Liver (tissue), 8 donors: ENCODE measurements at regions not wholly inside any gene's neighbourhood (a gene's known extent, or its start where the extent isn't known, plus 50 kb on each side); places are given as distances from the start of the nearest gene placed in this dataset.
A peak's percentile ranks its signal among the peaks of the same experiment; 100 is the strongest.

ENCODE experiments used
- DNase-seq: peaks from one replicate; pipeline ENCODE4 v3.0.0-alpha.2; 2017; ENCODE audit warnings: low spot score
- H3K27ac ChIP-seq, 2 donors: one replicate each; pipeline ENCODE4 v1.7.0; 2013; ENCODE audit warnings: inconsistent platforms in 2 of 2, low read length in 2 of 2, control low read depth in 1 of 2, low read depth in 1 of 2, mild to moderate bottlenecking in 1 of 2
- H3K27me3 ChIP-seq, 4 donors: one replicate each; pipeline versions ENCODE4 v1.6.1 to v1.7.0; 2013; ENCODE audit warnings: low read length in 3 of 4, inconsistent platforms in 1 of 4, mild to moderate bottlenecking in 1 of 4, moderate library complexity in 1 of 4; ENCODE audit not compliant: control insufficient read depth in 4 of 4, insufficient read depth in 4 of 4
- H3K36me3 ChIP-seq, 4 donors: one replicate each; pipeline versions ENCODE4 v1.6.1 to v1.7.0; 2013; ENCODE audit warnings: low read length in 3 of 4, mild to moderate bottlenecking in 3 of 4, low read depth in 1 of 4, moderate library complexity in 1 of 4; ENCODE audit not compliant: control insufficient read depth in 4 of 4, insufficient read depth in 3 of 4
- H3K4me1 ChIP-seq, 4 donors: one replicate each; pipeline versions ENCODE4 v1.6.1 to v1.7.0; 2013; ENCODE audit warnings: low read length in 3 of 4, mild to moderate bottlenecking in 3 of 4, moderate library complexity in 1 of 4; ENCODE audit not compliant: control insufficient read depth in 4 of 4, insufficient read depth in 4 of 4
- H3K4me3 ChIP-seq, 3 donors: one replicate each; pipeline versions ENCODE4 v1.6.1 to v1.7.0; 2013; ENCODE audit warnings: low read length in 3 of 3, control low read depth in 1 of 3, low read depth in 1 of 3, mild to moderate bottlenecking in 1 of 3
- H3K9ac ChIP-seq, 2 donors: one replicate each; pipeline ENCODE4 v1.7.0; 2013; ENCODE audit warnings: low read length in 2 of 2, mild to moderate bottlenecking in 2 of 2, moderate library complexity in 2 of 2, control low read depth in 1 of 2, low read depth in 1 of 2
- H3K9me3 ChIP-seq, 4 donors: one replicate each; pipeline versions ENCODE4 v1.6.1 to v1.7.0; 2013; ENCODE audit warnings: low read length in 3 of 4; ENCODE audit not compliant: control insufficient read depth in 4 of 4
- EGR1 ChIP-seq, 2 donors: IDR thresholded peaks; 2 replicates each; pipeline ENCODE4 v1.6.1; 2016 to 2018; ENCODE audit warnings: antibody characterized with exemption in 2 of 2, low read depth in 2 of 2
- FOXA1 ChIP-seq: IDR thresholded peaks from 2 replicates; pipeline ENCODE4 v1.6.1; 2016; ENCODE audit warnings: antibody characterized with exemption
- FOXA2 ChIP-seq: IDR thresholded peaks from 2 replicates; pipeline ENCODE4 v1.6.1; 2016; ENCODE audit warnings: antibody characterized with exemption
- GABPA ChIP-seq, 2 donors: IDR thresholded peaks in 1 of 2; conservative IDR thresholded peaks in 1 of 2; 2 replicates each; pipeline ENCODE4 v1.6.1; 2016; ENCODE audit warnings: antibody characterized with exemption in 2 of 2, mild to moderate bottlenecking in 1 of 2, moderate library complexity in 1 of 2
- HNF4A ChIP-seq, 2 donors: conservative IDR thresholded peaks; 2 replicates each; pipeline ENCODE4 v1.6.1; 2016; ENCODE audit warnings: antibody characterized with exemption in 2 of 2, mild to moderate bottlenecking in 2 of 2
- HNF4G ChIP-seq: IDR thresholded peaks from 2 replicates; pipeline ENCODE4 v1.6.1; 2016; ENCODE audit warnings: antibody characterized with exemption
- JUND ChIP-seq, 2 donors: IDR thresholded peaks; 2 replicates each; pipeline ENCODE4 v1.6.1; 2016; ENCODE audit warnings: antibody characterized with exemption in 2 of 2
- NR2F2 ChIP-seq: IDR thresholded peaks from 2 replicates; pipeline ENCODE4 v1.6.1; 2016; ENCODE audit warnings: antibody characterized with exemption
- RAD21 ChIP-seq, 2 donors: IDR thresholded peaks; 2 replicates each; pipeline ENCODE4 v1.6.1; 2016; ENCODE audit warnings: antibody characterized with exemption in 2 of 2, mild to moderate bottlenecking in 2 of 2
- RXRA ChIP-seq, 2 donors: IDR thresholded peaks; 2 replicates each; pipeline ENCODE4 v1.6.1; 2017 to 2018; ENCODE audit warnings: antibody characterized with exemption in 2 of 2, mild to moderate bottlenecking in 1 of 2
- SP1 ChIP-seq: IDR thresholded peaks from 2 replicates; pipeline ENCODE4 v1.6.1; 2018; ENCODE audit warnings: antibody characterized with exemption, mild to moderate bottlenecking
- TAF1 ChIP-seq: conservative IDR thresholded peaks from 2 replicates; pipeline ENCODE4 v1.6.1; 2016; ENCODE audit warnings: antibody characterized with exemption, mild to moderate bottlenecking
- YY1 ChIP-seq: IDR thresholded peaks from 2 replicates; pipeline ENCODE4 v1.6.1; 2016; ENCODE audit warnings: antibody characterized with exemption, mild to moderate bottlenecking
- WGBS: extraction: QIAGEN DNeasy Blood & Tissue Kit; methylation state at CpG from one replicate; pipeline ENCODE4 v1.1.7; 2013; 5-methylcytosine and 5-hydroxymethylcytosine counted together
- TF ChIP-seq, protein P1 (sequence below): IDR thresholded peaks from 2 replicates; pipeline ENCODE4 v1.6.1; 2016; ENCODE audit warnings: antibody characterized with exemption
- TF ChIP-seq, protein P2 (sequence below): IDR thresholded peaks from 2 replicates; pipeline ENCODE4 v1.6.1; 2016; ENCODE audit warnings: antibody characterized with exemption, mild to moderate bottlenecking
- TF ChIP-seq, protein P3 (sequence below): IDR thresholded peaks from 2 replicates; pipeline ENCODE4 v1.6.1; 2016; ENCODE audit warnings: antibody characterized with exemption
- TF ChIP-seq, protein P4 (sequence below): IDR thresholded peaks from 2 replicates; pipeline ENCODE4 v1.6.1; 2016; ENCODE audit warnings: antibody characterized with exemption
- TF ChIP-seq, protein P5 (sequence below): fragments of 150-350 bp; IDR thresholded peaks from 2 replicates; pipeline ENCODE4 v1.5.1; 2017; ENCODE audit warnings: improper control_type of control experiment, low read depth, low read length; ENCODE audit not compliant: missing input control
- donor health status: healthy.
- donor health status: healthy.
- donor health status: healthy.
- donor health status: healthy.
- donor health status: healthy.

DNA sequence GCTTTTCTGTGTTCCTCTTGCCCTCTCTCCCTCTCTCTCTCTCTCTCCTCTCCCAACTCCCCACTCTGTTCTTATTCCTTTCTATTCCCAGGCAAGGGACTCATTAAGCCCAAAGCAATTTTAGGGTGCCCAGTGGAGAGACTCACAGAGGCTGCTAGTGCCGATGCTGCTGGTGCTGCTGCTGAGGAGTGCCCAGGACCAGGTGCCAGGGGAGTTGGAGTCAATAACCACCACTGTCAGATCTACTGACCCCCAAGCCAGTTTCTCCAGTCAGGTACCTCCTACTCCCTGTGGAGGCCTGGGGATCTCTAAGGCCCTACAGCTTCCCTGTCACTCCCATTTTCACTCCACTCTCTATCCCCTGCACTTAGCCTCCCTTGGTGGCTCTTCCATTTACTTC is 54.2 kb upstream of the LAS1L start:
- H3K9ac ChIP-seq: no peak overlapping the region
- H3K9me3 ChIP-seq: no peaks in the 10 kb centered on the region
- WGBS: 85% methylated on average over 1 of the region's 1 CpG
- H3K36me3 ChIP-seq: no peaks in the 10 kb centered on the region
- TF ChIP-seq FOXA1: no peak
- H3K4me3 ChIP-seq: no peak overlapping the region
- no peak overlapping the region for H3K27ac ChIP-seq
- H3K4me1 ChIP-seq: no peaks in the 10 kb centered on the region
- no peak for DNase-seq
- H3K27me3 ChIP-seq: no peaks in the 10 kb centered on the region

DNA sequence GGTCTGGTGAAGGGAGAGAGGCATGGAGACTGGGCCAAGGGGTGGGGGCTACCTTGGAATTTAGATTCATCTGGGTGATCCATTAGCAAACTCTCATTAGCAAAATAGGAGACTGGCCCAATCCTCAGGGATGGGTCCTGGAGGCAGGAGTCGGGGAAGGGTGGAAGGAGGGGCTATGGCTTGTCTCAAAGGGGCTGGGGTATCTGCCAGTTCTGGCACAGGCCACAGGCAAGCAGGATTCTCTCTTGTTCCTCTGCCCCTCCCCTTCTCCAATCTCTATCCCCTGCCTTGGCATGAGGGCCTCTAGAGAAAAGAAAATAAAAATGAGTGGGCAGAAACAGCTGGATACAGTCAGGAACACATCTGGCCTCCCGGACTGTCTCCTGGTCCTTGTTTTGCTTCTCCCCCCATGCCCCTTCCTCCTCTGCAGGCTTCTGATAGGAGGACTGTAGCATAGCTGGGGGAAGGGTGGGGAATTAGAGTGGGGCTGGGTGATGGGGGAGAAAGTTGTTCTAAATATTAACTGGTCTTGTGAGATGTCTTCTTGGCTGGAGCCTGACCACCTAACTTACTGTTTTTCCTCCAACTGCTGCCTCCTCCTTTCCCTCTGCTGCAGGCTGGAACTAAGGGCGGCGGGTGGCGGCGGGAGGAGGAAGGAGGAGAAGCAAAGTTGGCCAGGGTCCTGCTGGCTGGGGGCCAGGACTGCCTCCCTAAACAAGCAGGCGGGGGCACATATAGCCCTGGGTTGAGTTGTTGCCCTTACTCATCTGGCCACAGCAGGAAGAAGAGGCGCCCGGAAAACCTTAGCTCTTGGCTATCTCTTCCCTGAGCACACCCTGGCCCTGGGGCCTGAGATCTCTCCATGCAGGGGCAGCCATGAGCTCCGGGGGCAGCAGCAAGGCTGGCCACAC is 53.3 kb upstream of the LAS1L start:
- TF ChIP-seq, protein P1, sequence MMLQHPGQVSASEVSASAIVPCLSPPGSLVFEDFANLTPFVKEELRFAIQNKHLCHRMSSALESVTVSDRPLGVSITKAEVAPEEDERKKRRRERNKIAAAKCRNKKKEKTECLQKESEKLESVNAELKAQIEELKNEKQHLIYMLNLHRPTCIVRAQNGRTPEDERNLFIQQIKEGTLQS: no peak
- TF ChIP-seq YY1: no peak
- TF ChIP-seq FOXA1: no peak
- TF ChIP-seq JUND (IDR thresholded peaks at IDR 0.05): no peak
- TF ChIP-seq RAD21 (IDR thresholded peaks at IDR 0.05): no peak
- TF ChIP-seq TAF1: no peak
- no peak for TF ChIP-seq HNF4A (conservative IDR thresholded peaks at IDR 0.05)
- TF ChIP-seq, protein P2, sequence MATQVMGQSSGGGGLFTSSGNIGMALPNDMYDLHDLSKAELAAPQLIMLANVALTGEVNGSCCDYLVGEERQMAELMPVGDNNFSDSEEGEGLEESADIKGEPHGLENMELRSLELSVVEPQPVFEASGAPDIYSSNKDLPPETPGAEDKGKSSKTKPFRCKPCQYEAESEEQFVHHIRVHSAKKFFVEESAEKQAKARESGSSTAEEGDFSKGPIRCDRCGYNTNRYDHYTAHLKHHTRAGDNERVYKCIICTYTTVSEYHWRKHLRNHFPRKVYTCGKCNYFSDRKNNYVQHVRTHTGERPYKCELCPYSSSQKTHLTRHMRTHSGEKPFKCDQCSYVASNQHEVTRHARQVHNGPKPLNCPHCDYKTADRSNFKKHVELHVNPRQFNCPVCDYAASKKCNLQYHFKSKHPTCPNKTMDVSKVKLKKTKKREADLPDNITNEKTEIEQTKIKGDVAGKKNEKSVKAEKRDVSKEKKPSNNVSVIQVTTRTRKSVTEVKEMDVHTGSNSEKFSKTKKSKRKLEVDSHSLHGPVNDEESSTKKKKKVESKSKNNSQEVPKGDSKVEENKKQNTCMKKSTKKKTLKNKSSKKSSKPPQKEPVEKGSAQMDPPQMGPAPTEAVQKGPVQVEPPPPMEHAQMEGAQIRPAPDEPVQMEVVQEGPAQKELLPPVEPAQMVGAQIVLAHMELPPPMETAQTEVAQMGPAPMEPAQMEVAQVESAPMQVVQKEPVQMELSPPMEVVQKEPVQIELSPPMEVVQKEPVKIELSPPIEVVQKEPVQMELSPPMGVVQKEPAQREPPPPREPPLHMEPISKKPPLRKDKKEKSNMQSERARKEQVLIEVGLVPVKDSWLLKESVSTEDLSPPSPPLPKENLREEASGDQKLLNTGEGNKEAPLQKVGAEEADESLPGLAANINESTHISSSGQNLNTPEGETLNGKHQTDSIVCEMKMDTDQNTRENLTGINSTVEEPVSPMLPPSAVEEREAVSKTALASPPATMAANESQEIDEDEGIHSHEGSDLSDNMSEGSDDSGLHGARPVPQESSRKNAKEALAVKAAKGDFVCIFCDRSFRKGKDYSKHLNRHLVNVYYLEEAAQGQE: no peak
- TF ChIP-seq RXRA (IDR thresholded peaks at IDR 0.05): no peak
- TF ChIP-seq, protein P3, sequence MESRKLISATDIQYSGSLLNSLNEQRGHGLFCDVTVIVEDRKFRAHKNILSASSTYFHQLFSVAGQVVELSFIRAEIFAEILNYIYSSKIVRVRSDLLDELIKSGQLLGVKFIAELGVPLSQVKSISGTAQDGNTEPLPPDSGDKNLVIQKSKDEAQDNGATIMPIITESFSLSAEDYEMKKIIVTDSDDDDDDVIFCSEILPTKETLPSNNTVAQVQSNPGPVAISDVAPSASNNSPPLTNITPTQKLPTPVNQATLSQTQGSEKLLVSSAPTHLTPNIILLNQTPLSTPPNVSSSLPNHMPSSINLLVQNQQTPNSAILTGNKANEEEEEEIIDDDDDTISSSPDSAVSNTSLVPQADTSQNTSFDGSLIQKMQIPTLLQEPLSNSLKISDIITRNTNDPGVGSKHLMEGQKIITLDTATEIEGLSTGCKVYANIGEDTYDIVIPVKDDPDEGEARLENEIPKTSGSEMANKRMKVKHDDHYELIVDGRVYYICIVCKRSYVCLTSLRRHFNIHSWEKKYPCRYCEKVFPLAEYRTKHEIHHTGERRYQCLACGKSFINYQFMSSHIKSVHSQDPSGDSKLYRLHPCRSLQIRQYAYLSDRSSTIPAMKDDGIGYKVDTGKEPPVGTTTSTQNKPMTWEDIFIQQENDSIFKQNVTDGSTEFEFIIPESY: no peak
- no peak for TF ChIP-seq FOXA2
- TF ChIP-seq SP1: no peak
- TF ChIP-seq, protein P4, sequence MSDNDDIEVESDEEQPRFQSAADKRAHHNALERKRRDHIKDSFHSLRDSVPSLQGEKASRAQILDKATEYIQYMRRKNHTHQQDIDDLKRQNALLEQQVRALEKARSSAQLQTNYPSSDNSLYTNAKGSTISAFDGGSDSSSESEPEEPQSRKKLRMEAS: no peak
- no peak for TF ChIP-seq EGR1 (IDR thresholded peaks at IDR 0.05; ENCODE audit: low read depth in 2 of 2)
- TF ChIP-seq HNF4G: no peak
- TF ChIP-seq, protein P5, sequence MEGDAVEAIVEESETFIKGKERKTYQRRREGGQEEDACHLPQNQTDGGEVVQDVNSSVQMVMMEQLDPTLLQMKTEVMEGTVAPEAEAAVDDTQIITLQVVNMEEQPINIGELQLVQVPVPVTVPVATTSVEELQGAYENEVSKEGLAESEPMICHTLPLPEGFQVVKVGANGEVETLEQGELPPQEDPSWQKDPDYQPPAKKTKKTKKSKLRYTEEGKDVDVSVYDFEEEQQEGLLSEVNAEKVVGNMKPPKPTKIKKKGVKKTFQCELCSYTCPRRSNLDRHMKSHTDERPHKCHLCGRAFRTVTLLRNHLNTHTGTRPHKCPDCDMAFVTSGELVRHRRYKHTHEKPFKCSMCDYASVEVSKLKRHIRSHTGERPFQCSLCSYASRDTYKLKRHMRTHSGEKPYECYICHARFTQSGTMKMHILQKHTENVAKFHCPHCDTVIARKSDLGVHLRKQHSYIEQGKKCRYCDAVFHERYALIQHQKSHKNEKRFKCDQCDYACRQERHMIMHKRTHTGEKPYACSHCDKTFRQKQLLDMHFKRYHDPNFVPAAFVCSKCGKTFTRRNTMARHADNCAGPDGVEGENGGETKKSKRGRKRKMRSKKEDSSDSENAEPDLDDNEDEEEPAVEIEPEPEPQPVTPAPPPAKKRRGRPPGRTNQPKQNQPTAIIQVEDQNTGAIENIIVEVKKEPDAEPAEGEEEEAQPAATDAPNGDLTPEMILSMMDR: no peak
- TF ChIP-seq GABPA (IDR thresholded peaks at IDR 0.05 in 1 of 2, conservative IDR thresholded peaks at IDR 0.05 in 1 of 2): no peak
- TF ChIP-seq NR2F2: no peak

More for the DNA sequence above, 53.3 kb upstream of the LAS1L start:
- H3K9ac ChIP-seq: no peak overlapping the region
- H3K9me3 ChIP-seq: no peaks in the 10 kb centered on the region
- WGBS: 54% methylated on average over 7 of the region's 10 CpGs
- no peak overlapping the region for H3K27ac ChIP-seq
- no peaks in the 10 kb centered on the region for H3K4me1 ChIP-seq
- no peak overlapping the region for H3K4me3 ChIP-seq
- H3K36me3 ChIP-seq: no peaks in the 10 kb centered on the region
- no peaks in the 10 kb centered on the region for H3K27me3 ChIP-seq
- DNase-seq: peak; percentile 52
